ENCODE measurements at regions not wholly inside any gene's neighbourhood (a gene's known extent, or its start where the extent isn't known, plus 50 kb on each side); places are given as distances from the start of the nearest gene placed in this dataset.

GRCh38 chr10:130807096-130807495 is 504.4 kb downstream of the TCERG1L start:
- DNase-seq = no peak

DNA sequence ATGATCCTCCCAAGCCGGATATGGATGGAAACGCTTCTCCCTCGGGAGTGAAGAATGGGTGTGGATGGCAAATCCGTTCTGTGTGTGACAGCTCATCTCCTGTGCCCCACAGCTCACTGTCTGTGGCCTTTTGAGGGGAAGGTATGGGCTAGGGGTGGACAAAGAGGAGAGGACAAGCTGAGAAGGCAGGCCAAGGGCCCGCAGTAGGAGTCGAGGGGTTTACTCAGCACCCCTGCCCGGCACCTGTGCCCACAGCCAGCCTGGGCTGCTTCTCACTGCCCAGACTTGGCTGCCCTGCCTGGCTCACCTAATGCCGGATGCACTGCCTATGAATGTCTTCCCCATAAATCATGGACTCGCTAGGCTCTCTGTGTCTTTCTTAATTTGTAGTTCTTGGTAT is 503.8 kb downstream of the TCERG1L start:
- no peak for DNase-seq

DNA sequence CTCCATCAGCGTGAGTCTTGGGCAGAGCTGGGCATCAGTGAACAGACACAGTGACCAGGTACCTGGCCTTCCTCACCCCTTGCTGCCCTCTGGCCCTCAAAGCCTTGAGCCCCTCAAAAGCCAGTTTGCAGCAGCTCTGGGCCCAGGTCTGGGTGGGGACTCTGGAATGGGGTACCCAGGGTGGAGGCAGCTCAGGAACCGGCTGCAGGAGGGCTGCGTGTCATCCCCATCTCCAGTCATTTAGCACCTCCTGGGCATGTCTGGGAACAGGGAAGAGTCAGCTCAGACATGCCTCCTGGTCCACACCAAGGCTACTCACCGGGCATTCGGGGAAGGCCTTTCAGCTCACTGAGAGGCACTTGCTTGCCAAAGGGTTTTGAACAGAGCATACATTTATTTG is 503.3 kb downstream of the TCERG1L start:
- DNase-seq = no peak

DNA sequence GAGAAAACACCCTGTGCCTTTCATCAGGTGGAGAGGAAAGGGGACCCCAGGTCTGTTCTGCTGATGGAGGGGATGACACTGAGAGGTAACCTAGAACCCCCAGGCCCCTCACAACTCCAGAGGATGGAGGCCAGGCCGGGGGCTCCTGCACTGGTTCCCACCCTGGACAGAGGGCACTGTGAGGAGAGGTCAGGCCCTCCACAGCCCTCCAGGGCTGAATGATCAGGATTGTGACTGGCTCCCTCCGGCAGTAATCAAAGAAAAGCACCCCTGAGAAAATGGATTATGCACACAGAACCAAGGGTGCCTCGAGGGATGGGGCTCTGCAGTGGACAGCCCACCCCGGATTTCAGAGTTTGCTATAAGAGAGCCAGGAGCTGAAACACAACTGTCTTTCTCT is 502.8 kb downstream of the TCERG1L start:
- DNase-seq = no peak

DNA sequence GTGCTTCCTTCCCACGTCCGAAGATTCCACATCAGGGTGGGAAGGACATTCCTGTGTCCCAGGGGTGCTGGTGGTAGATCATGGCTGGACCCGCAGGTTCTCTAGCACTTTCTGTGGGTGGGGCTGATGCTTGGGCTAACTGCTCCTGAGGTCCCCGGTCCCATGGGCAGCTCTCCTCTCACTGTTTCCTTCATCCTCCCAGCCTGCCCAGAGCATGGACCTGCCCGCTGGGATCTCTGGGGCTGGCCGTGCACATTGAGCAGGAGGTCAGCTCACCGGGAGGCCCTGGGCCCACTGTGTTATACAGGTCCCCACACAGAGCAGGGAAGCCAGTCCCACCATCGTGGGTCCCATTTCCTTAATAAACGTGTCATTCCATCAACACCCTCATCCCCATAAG is 502.3 kb downstream of the TCERG1L start:
- DNase-seq = no peak

- no peak for DNase-seq
Measured at GRCh38 chr10:130809761-130810515, 501.6 kb downstream of the TCERG1L start.

GRCh38 chr10:130810856-130811255 is 500.7 kb downstream of the TCERG1L start:
- DNase-seq = no peak

DNA sequence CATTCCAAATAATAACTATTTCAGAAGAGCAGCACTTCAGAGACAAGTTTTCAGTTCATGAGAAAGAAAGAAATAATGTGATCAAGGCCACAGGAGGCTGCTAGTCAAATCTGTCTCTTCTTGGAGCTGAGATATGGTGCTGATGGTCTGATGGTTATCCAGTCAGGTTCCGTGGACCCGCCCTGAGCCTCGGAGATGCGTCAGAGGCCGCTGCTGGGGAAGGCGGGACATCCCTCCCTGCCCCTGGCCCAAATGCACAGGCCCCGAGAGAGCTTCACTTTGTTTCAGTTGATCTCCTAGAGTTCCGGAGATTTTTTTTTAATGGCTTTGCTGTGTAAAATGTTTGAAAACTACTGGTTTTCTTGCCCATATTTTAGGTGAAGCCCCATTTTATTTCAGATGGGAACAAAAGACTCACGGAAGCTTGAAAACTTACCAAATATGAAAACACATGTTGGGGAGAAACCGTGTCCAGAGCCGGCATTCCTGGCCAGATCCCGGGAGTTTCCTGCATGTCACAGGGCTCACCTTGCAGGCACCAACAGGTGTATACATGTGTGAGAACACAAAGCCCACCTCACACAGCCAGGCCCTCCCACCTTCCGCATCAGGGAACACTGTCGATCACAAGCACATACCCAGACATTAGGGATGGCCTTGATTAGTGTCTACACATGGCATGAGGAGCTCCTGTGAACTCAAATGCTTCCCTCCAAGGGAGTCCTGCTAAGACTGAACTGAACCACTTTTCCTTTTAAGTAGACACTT is 499.0 kb downstream of the TCERG1L start:
- no peak for DNase-seq

DNA sequence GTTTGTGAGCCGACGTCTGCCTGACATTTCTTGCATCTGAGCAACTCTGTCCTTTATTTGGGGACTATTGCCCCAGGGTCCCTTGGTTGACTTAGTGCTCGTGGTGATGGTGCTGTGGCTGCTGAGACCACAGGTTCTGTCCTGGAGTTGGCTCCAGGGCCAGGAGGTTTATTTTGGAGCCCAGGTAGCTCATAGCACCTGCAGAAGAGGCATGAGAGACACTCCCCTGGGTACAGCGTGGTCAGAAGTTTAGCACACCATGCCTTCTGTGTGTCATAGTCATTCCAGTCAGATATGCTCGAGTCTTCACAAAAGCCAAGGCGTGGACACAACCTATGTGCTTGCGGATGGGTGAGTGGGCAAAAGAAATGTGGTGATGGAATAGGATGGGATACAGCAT is 496.9 kb downstream of the TCERG1L start:
- DNase-seq = no peak

GRCh38 chr10:130816116-130816901 is 495.2 kb downstream of the TCERG1L start:
- DNase-seq = no peak

GRCh38 chr10:130817046-130817624 is 494.4 kb downstream of the TCERG1L start:
- DNase-seq = no peak

GRCh38 chr10:130817674-130818073 is 493.8 kb downstream of the TCERG1L start:
- DNase-seq = no peak

DNA sequence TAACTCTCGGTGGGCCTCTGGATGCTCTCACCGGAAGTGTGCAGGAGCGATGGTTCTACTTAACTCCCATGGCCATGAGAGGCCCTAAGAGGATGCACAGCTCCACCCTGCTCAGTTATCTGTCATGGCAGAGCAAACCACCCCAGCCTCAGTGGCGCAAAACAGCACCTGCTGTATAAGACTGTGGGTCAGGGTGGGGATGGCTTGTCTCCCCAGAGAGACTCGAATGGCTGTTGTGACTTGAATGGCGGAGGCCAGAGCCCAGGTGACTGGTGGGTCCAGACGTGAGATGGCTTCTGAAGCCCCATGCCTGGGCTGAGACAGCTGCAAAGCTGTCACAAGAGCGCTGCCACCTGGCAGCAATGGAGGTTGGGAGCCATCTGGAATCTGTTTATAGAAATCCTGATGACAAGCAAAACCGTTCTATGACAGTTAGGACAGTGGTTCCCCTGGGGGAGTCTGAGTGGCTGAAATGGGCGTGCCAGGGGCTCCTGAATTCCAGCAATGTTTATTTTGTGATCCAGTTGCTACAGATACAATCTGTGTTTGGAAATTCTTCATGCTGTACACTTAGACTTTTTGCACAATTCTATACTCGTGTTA is 490.5 kb downstream of the TCERG1L start:
- no peak for DNase-seq

- DNase-seq = no peak
Measured at GRCh38 chr10:130824230-130825014, 487.1 kb downstream of the TCERG1L start.

GRCh38 chr10:130833596-130833995 is 477.9 kb downstream of the TCERG1L start:
- no peak for DNase-seq

DNA sequence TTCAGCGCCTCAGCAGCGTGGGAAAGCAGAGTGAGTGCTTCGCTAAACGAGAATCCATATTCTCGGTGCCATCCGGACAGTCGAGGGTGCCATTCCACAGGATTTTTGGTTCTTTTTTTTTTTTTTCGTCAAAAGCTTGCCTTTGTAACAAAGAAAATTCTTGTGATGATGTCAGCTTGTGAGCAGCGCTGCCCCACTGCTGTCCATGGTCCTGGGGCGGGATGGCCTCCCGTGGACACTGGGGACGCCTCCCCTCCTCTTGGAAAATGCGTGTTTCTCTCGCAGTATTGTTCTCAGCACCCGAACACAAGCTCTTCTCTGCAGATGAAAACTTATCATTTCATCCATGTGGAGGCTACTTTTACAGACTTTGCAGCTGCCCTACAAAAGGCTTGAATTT is 477.4 kb downstream of the TCERG1L start:
- no peak for DNase-seq

GRCh38 chr10:130834573-130834972 is 476.9 kb downstream of the TCERG1L start:
- DNase-seq = no peak

- no peak for DNase-seq
Measured at GRCh38 chr10:130835068-130835467, 476.5 kb downstream of the TCERG1L start.

- no peak for DNase-seq
Measured at GRCh38 chr10:130836344-130836743, 475.2 kb downstream of the TCERG1L start.

- no peak for DNase-seq
Measured at GRCh38 chr10:130843051-130843653, 468.4 kb downstream of the TCERG1L start.

- no peak for DNase-seq
Measured at GRCh38 chr10:130844310-130844709, 467.2 kb downstream of the TCERG1L start.

- no peak for DNase-seq
Measured at GRCh38 chr10:130847170-130847569, 464.4 kb downstream of the TCERG1L start.

Data from stimulated activated CD4-positive, alpha-beta T cell treated with anti-CD3 and anti-CD28 coated beads, Interleukin-2, amount 100 ng/mL, for 24 hours (primary cell).